Activated CD8-positive, alpha-beta T cell treated with anti-CD3 and anti-CD28 coated beads for 36 hours (primary cell): ENCODE measurements at regions not wholly inside any gene's neighbourhood (a gene's known extent, or its start where the extent isn't known, plus 50 kb on each side); places are given as distances from the start of the nearest gene placed in this dataset.

Experiments
- ATAC-seq: fragments of 200-7000 bp; cut with Tn5 transposase; one replicate; pipeline ENCODE4 v1.10.0; 2021; ENCODE audit warnings: mild to moderate bottlenecking, moderate library complexity
- CTCF ChIA-PET: fragments of 350-600 bp; sonication (Branson Sonifier 250); formaldehyde crosslinking; loops from one replicate; lab custom pipeline; 2021; ENCODE audit warnings: antibody characterized with exemption; lab: Charles Lee
- POLR2A ChIA-PET: fragments of 350-600 bp; sonication (Branson Sonifier 250); formaldehyde crosslinking; loops from one replicate; lab custom pipeline; 2021; ENCODE audit warnings: antibody characterized with exemption; lab: Charles Lee
- DNase-seq: peaks from one replicate; pipeline ENCODE4 v3.0.0-alpha.2; 2020
- H3K27ac Mint-ChIP-seq: one replicate; pipeline ENCODE4 v1.8.0; 2021; ENCODE audit warnings: mild to moderate bottlenecking, mixed read lengths
- H3K27me3 Mint-ChIP-seq: one replicate; pipeline ENCODE4 v1.8.0; 2021; ENCODE audit warnings: mixed read lengths
- H3K36me3 Mint-ChIP-seq: one replicate; pipeline ENCODE4 v1.8.0; 2021; ENCODE audit warnings: low read depth, mixed read lengths
- H3K4me1 Mint-ChIP-seq: one replicate; pipeline ENCODE4 v1.8.0; 2021; ENCODE audit warnings: low read depth, mixed read lengths
- H3K4me3 Mint-ChIP-seq: one replicate; pipeline ENCODE4 v1.8.0; 2021; ENCODE audit warnings: mild to moderate bottlenecking, moderate library complexity, mixed read lengths
- H3K9me3 Mint-ChIP-seq: one replicate; pipeline ENCODE4 v1.8.0; 2021; ENCODE audit warnings: mixed read lengths
- CTCF ChIP-seq: fragments of 200-600 bp; IDR thresholded peaks from one replicate; pipeline ENCODE4 v1.8.0; 2022; ENCODE audit warnings: antibody characterized with exemption, mild to moderate bottlenecking
- intact Hi-C: fragments of 100-400 bp; cut with micrococcal nuclease; formaldehyde crosslinking; loops from one replicate; pipeline ENCODE4 v1.10.0; 2022

DNA sequence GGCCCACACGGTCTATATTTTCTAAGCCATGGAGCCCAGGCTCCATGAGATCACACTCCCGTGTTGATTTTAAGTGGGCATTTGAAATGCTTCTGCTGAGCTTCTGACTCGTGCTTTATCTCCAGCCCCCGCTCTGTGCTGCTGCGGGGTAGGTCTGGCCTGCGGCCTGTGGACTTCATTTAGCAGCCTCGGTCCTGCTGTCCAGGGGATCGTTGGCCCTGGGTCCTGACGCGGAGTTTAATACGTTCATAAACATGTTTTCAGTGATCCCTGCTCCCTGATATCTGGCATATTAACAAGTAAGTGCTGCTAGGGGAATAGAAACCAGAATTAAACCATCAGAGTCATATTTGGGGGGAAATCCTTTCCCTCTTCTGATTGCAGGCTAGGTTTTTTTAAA, 540.3 kb upstream of the MGMT start:
- ChIA-PET CTCF (no interaction called here), POLR2A (no interaction called here)
- no peak overlapping the region for H3K4me3 Mint-ChIP-seq
- no peaks in the 10 kb centered on the region for H3K4me1 Mint-ChIP-seq
- no peaks in the 10 kb centered on the region for H3K36me3 Mint-ChIP-seq
- peaks cover 1% of the 10 kb centered on the region for H3K27me3 Mint-ChIP-seq
- no peak overlapping the region for H3K27ac Mint-ChIP-seq
- no peak for TF ChIP-seq CTCF
- DNase-seq (no peak), ATAC-seq (no peak)
- no peaks in the 10 kb centered on the region for H3K9me3 Mint-ChIP-seq
- intact Hi-C loops, result no loop called here

DNA sequence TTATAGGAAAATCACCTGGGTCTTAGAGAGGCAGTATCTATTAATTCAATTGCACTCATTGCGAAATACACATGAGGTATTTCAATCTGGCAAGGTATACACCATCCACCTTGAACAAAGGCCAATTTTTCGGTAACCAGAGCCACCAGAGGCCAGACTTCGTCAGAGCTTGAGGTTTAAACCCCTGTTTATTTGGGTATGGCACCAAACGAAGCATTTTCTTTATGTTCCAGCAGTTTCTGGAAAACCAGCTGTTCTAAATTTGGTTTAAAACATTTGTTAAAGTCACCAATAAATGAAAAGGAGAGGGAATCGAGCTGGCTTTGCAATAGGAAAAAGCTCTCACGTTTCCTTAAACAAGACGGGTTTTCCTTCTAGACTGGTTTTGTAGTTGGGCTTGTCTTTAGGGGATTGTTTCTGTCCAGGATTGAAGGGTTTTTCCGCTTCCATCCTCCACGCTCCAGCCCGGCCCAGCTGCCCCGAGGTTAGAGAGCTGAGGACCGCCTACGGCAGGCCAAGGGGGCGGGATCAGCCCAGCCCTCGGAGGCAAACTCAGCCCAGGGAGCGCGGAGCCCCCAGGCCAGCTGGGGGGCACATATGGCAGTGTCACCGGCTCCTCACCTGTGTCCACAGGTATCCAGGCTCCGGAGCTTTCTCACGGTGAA, 539.4 kb upstream of the MGMT start:
- H3K27me3 Mint-ChIP-seq, result peaks cover 1% of the 10 kb centered on the region
- no peak for TF ChIP-seq CTCF
- H3K4me1 Mint-ChIP-seq, result no peaks in the 10 kb centered on the region
- DNase-seq, result no peak
- intact Hi-C loops, result no loop called here
- ATAC-seq, result no peak
- no peak overlapping the region for H3K4me3 Mint-ChIP-seq
- H3K36me3 Mint-ChIP-seq, result no peaks in the 10 kb centered on the region
- ChIA-PET CTCF (no interaction called here), POLR2A (no interaction called here)
- no peaks in the 10 kb centered on the region for H3K9me3 Mint-ChIP-seq
- H3K27ac Mint-ChIP-seq, result no peak overlapping the region

- no peak overlapping the region for H3K4me3 Mint-ChIP-seq
- no peaks in the 10 kb centered on the region for H3K9me3 Mint-ChIP-seq
- intact Hi-C loops, result no loop called here
- ChIA-PET CTCF (no interaction called here), POLR2A (no interaction called here)
- ATAC-seq, result no peak
- H3K4me1 Mint-ChIP-seq, result no peaks in the 10 kb centered on the region
- H3K27ac Mint-ChIP-seq, result no peak overlapping the region
- no peaks in the 10 kb centered on the region for H3K36me3 Mint-ChIP-seq
- TF ChIP-seq CTCF, result no peak
- no peak for DNase-seq
- peaks cover 1% of the 10 kb centered on the region for H3K27me3 Mint-ChIP-seq
These were observed 538.7 kb upstream of the MGMT start for GRCh38 chr10:128928231-128928836.

- Mint-ChIP-seq H3K9me3 (no peaks in the 10 kb centered on the region), H3K36me3 (no peaks in the 10 kb centered on the region), H3K27ac (no peak overlapping the region), H3K4me1 (no peaks in the 10 kb centered on the region), H3K27me3 (no peaks in the 10 kb centered on the region), H3K4me3 (no peak overlapping the region)
- ATAC-seq (no peak), DNase-seq (no peak)
- intact Hi-C loops, result no loop called here
- POLR2A ChIA-PET, result no interaction called here
- TF ChIP-seq CTCF, result no peak
- CTCF ChIA-PET, result no interaction called here
These were observed 537.9 kb upstream of the MGMT start for GRCh38 chr10:128929131-128929530.

GRCh38 chr10:128929767-128930166, 537.3 kb upstream of the MGMT start:
- ChIA-PET POLR2A (no interaction called here), CTCF (no interaction called here)
- H3K4me1 Mint-ChIP-seq, result no peaks in the 10 kb centered on the region
- no peaks in the 10 kb centered on the region for H3K9me3 Mint-ChIP-seq
- H3K27ac Mint-ChIP-seq, result no peak overlapping the region
- no peaks in the 10 kb centered on the region for H3K27me3 Mint-ChIP-seq
- no peak for TF ChIP-seq CTCF
- intact Hi-C loops, result no loop called here
- DNase-seq (no peak), ATAC-seq (no peak)
- H3K4me3 Mint-ChIP-seq, result no peak overlapping the region
- no peaks in the 10 kb centered on the region for H3K36me3 Mint-ChIP-seq
